HepG2 (cell line): ENCODE measurements at regions not wholly inside any gene's neighbourhood (a gene's known extent, or its start where the extent isn't known, plus 50 kb on each side); places are given as distances from the start of the nearest gene placed in this dataset.

ENCODE experiments used
- ATAC-seq: fragments of 200-7000 bp; cut with Tn5 transposase; 3 replicates; pipeline ENCODE4 v1.9.1; 2020; ENCODE audit warnings: mild to moderate bottlenecking, moderate library complexity
- BruUV-seq: library from RNA; stranded (reverse); fragments of 400-500 nt; replicated peaks from 2 replicates; lab custom pipeline; 2021; lab: Mats Ljungman, UMichigan
- CTCF ChIA-PET: fragments of 300-600 bp; formaldehyde crosslinking; extraction: SDS; loops from one replicate; lab custom pipeline; 2021; ENCODE audit warnings: low total read pairs, inconsistent platforms, low intra/inter-chr PET ratio; lab: Yijun Ruan, JAX
- POLR2A ChIA-PET: fragments of 350-600 bp; sonication (Branson Sonifier 250); formaldehyde crosslinking; loops from one replicate; lab custom pipeline; 2020; ENCODE audit warnings: antibody characterized with exemption, inconsistent platforms; lab: Yijun Ruan, JAX
- DNase-seq: peaks from one replicate; pipeline ENCODE4 v3.0.0-alpha.2; 2015; ENCODE audit warnings: low spot score
- FAIRE-seq: peaks from 3 replicates; lab custom pipeline; 2011; peaks lifted over from hg19 to GRCh38; lab: Jason Lieb, UNC
- H2AFZ ChIP-seq: one replicate; pipeline ENCODE4 v1.6.1; 2011; ENCODE audit warnings: low read length, inconsistent platforms
- H3K27ac ChIP-seq: fragments of 300-600 bp; 3 replicates; pipeline ENCODE4 v1.8.0; 2011; ENCODE audit warnings: mixed run types, mild to moderate bottlenecking, mixed read lengths, low read length, inconsistent platforms; ENCODE audit not compliant: insufficient read depth; ENCODE audit errors: extremely low read length
- H3K27me3 ChIP-seq, 2 experiments: fragments of 200-600 bp in 1 of 2; 2 replicates in 1 of 2; 3 replicates in 1 of 2; pipeline versions ENCODE4 v1.6.0 to v1.8.0; 2011; ENCODE audit warnings: low read length in 2 of 2, mild to moderate bottlenecking in 2 of 2, moderate library complexity in 2 of 2, inconsistent platforms in 1 of 2; ENCODE audit not compliant: insufficient read depth in 2 of 2, control insufficient read depth in 1 of 2
- H3K36me3 ChIP-seq, 2 experiments: fragments of 200-600 bp in 1 of 2; replicated peaks in 1 of 2; 2 replicates in 1 of 2; 3 replicates in 1 of 2; pipeline versions ENCODE4 v1.5.1 to v1.8.0; 2011; ENCODE audit warnings: low read length in 2 of 2, inconsistent platforms in 1 of 2; ENCODE audit not compliant: insufficient read depth in 2 of 2, control insufficient read depth in 1 of 2
- H3K4me1 ChIP-seq: 2 replicates; pipeline ENCODE4 v1.5.1; 2012; ENCODE audit warnings: low read length, inconsistent platforms; ENCODE audit not compliant: insufficient read depth
- H3K4me2 ChIP-seq: 2 replicates; pipeline ENCODE4 v1.6.0; 2011; ENCODE audit warnings: low read depth, low read length, inconsistent platforms
- H3K4me3 ChIP-seq, 3 experiments: fragments of 200-600 bp in 1 of 3; sonication (generic), shearing (Covaris generic) in 1 of 3; replicated peaks in 1 of 3; 2 replicates each; pipeline ENCODE4 v1.5.1; 2011 to 2016; ENCODE audit warnings: low read length in 3 of 3, inconsistent platforms in 2 of 3, low read depth in 2 of 3, mild to moderate bottlenecking in 2 of 3, control low read depth in 1 of 3, mixed read lengths in 1 of 3; ENCODE audit not compliant: insufficient read depth in 1 of 3
- H3K79me2 ChIP-seq: one replicate; pipeline ENCODE4 v1.6.1; 2011; ENCODE audit warnings: low read length, inconsistent platforms; ENCODE audit not compliant: insufficient read depth
- H3K9ac ChIP-seq: 2 replicates; pipeline ENCODE4 v1.6.0; 2011; ENCODE audit warnings: mild to moderate bottlenecking, low read depth, low read length, inconsistent platforms; ENCODE audit not compliant: insufficient read depth
- H3K9me3 ChIP-seq: 2 replicates; pipeline ENCODE4 v1.5.1; 2012; ENCODE audit warnings: mild to moderate bottlenecking, low read length
- H4K20me1 ChIP-seq: 2 replicates; pipeline ENCODE4 v1.6.0; 2011; ENCODE audit warnings: inconsistent platforms, mild to moderate bottlenecking, low read length, moderate library complexity; ENCODE audit not compliant: insufficient read depth
- BRD4 ChIP-seq: sonication (generic); formaldehyde crosslinking; IDR thresholded peaks from 2 replicates; pipeline ENCODE4 v1.4.0; 2020; ENCODE audit warnings: missing genetic modification reagents
- JDP2 ChIP-seq: sonication (generic); formaldehyde crosslinking; IDR thresholded peaks from 2 replicates; pipeline ENCODE4 v1.8.1; 2022; ENCODE audit warnings: missing genetic modification reagents, borderline replicate concordance
- NFKB2 ChIP-seq: sonication (generic); formaldehyde crosslinking; IDR thresholded peaks from 2 replicates; pipeline ENCODE4 v1.4.0; 2020; ENCODE audit warnings: missing genetic modification reagents, borderline replicate concordance
- POLR2AphosphoS2 ChIP-seq: IDR thresholded peaks from 2 replicates; pipeline ENCODE4 v1.6.1; 2011; ENCODE audit warnings: low read depth, low read length, improper control_type of control experiment
- SIN3A ChIP-seq: IDR thresholded peaks from 2 replicates; pipeline ENCODE4 v1.6.1; 2011; ENCODE audit warnings: low read depth, mild to moderate bottlenecking, control low read depth, low read length, borderline replicate concordance
- SMAD1 ChIP-seq: sonication (generic); formaldehyde crosslinking; IDR thresholded peaks from 2 replicates; pipeline ENCODE4 v1.4.0; 2020; ENCODE audit warnings: missing genetic modification reagents, low read depth, mild to moderate bottlenecking, borderline replicate concordance
- SMARCC2 ChIP-seq: fragments of 450-650 bp; IDR thresholded peaks from 2 replicates; pipeline ENCODE4 v1.6.1; 2017; ENCODE audit warnings: antibody characterized with exemption, mild to moderate bottlenecking
- STAG1 ChIP-seq: sonication (generic); formaldehyde crosslinking; IDR thresholded peaks from 2 replicates; pipeline ENCODE4 v1.4.0; 2020; ENCODE audit warnings: missing genetic modification reagents
- ZC3H4 ChIP-seq: sonication (generic); formaldehyde crosslinking; IDR thresholded peaks from 2 replicates; pipeline ENCODE4 v1.4.0; 2020; ENCODE audit warnings: missing genetic modification reagents, borderline replicate concordance
- ZNF280B ChIP-seq: sonication (generic); formaldehyde crosslinking; IDR thresholded peaks from 2 replicates; pipeline ENCODE4 v1.5.0; 2020; ENCODE audit warnings: missing genetic modification reagents, mild to moderate bottlenecking, borderline replicate concordance
- ZNF333 ChIP-seq: sonication (generic); formaldehyde crosslinking; IDR thresholded peaks from 2 replicates; pipeline ENCODE4 v1.4.0; 2020; ENCODE audit warnings: mild to moderate bottlenecking, missing genetic modification reagents, borderline replicate concordance
- ZNF639 ChIP-seq: conservative IDR thresholded peaks from 2 replicates; pipeline ENCODE4 v1.6.1; 2018; ENCODE audit warnings: missing genetic modification reagents
- ZNF652 ChIP-seq: IDR thresholded peaks from 2 replicates; pipeline ENCODE4 v1.6.1; 2016; ENCODE audit warnings: low read depth, borderline replicate concordance
- ZSCAN22 ChIP-seq: sonication (generic); formaldehyde crosslinking; IDR thresholded peaks from 2 replicates; pipeline ENCODE4 v1.4.0; 2020; ENCODE audit warnings: mild to moderate bottlenecking, missing genetic modification reagents
- WGBS: methylation state at CpG from one replicate; pipeline ENCODE4 v1.1.6; 2017; ENCODE audit warnings: low lambda C conversion rate; 5-methylcytosine and 5-hydroxymethylcytosine counted together
- in situ Hi-C: cut with HindIII; loops from 2 replicates; pipeline ENCODE4 v1.10.0; 2017; ENCODE audit warnings: low pct_unique_long_range_greater_than_20kb; ENCODE audit not compliant: extremely low pct_ligation_motif_present
- intact Hi-C: fragments of 100-400 bp; cut with micrococcal nuclease; formaldehyde crosslinking; loops from one replicate; pipeline ENCODE4 v1.10.0; 2022; ENCODE audit not compliant: unreplicated experiment

GRCh38 chr17:70780031-70780430 lies 610.7 kb downstream of the KCNJ2 start:
- intact Hi-C loops = no loop called here
- 12% methylated on average over 2 of the region's 2 CpGs for WGBS
- FAIRE-seq = no peak
- in situ Hi-C loops = no loop called here
- ChIA-PET CTCF (no interaction called here), POLR2A (no interaction called here)
- Histone ChIP-seq H3K4me1 (no peaks in the 10 kb centered on the region), H3K4me3 (no peak overlapping the region), H3K9ac (no peak overlapping the region), H3K9me3 (0 out of 2 replicates have a peak, but pooled peaks cover 4% of the 10 kb centered on the region), H2AFZ (no peak overlapping the region), H3K4me2 (no peak overlapping the region), H3K27ac (no peak overlapping the region), H3K79me2 (no peaks in the 10 kb centered on the region), H3K27me3 (no peaks in the 10 kb centered on the region), H3K36me3 (no peaks in the 10 kb centered on the region), H4K20me1 (no peaks in the 10 kb centered on the region)
- no peak for ATAC-seq
- no peak for DNase-seq
- TF ChIP-seq ZNF333 (CRISPR knock-in tag) (no peak), POLR2AphosphoS2 (no peak), NFKB2 (no peak)
- no TSS peak for BruUV-seq

GRCh38 chr17:70786081-70786480 lies 616.7 kb downstream of the KCNJ2 start:
- TF ChIP-seq BRD4 (no peak), SIN3A (no peak), SMAD1 (no peak), STAG1 (CRISPR knock-in tag) (no peak), ZSCAN22 (no peak), ZNF280B (CRISPR knock-in tag) (no peak), ZNF639 (CRISPR knock-in tag) (no peak), JDP2 (CRISPR knock-in tag) (no peak), ZNF652 (CRISPR knock-in tag) (no peak), ZC3H4 (CRISPR knock-in tag) (no peak), SMARCC2 (no peak)
- H3K4me3 ChIP-seq = no peak overlapping the region
- no peak overlapping the region for H3K4me2 ChIP-seq
- no peaks in the 10 kb centered on the region for H4K20me1 ChIP-seq
- no TSS peak for BruUV-seq
- no peaks in the 10 kb centered on the region for H3K27me3 ChIP-seq
- H3K4me1 ChIP-seq = no peaks in the 10 kb centered on the region
- H3K27ac ChIP-seq = no peak overlapping the region
- in situ Hi-C loops = no loop called here
- FAIRE-seq = no peak
- CTCF ChIA-PET = no interaction called here
- no peaks in the 10 kb centered on the region for H3K36me3 ChIP-seq
- no peaks in the 10 kb centered on the region for H3K79me2 ChIP-seq
- POLR2A ChIA-PET = no interaction called here
- no peak overlapping the region for H2AFZ ChIP-seq
- DNase-seq = no peak
- peaks cover 38% of the 10 kb centered on the region for H3K9me3 ChIP-seq
- ATAC-seq = no peak
- 6% methylated on average over 2 of the region's 2 CpGs for WGBS
- H3K9ac ChIP-seq = no peak overlapping the region
- intact Hi-C loops = no loop called here
